Endothelial cell of umbilical vein (primary cell): ENCODE measurements at regions not wholly inside any gene's neighbourhood (a gene's known extent, or its start where the extent isn't known, plus 50 kb on each side); places are given as distances from the start of the nearest gene placed in this dataset.

Source experiments
- BruUV-seq: library from RNA; stranded (reverse); fragments of 400-500 nt; replicated peaks from 2 replicates; lab custom pipeline; 2021; lab: Mats Ljungman, UMichigan
- CTCF ChIA-PET: fragments of 300-600, 350-600 bp; sonication (Branson Sonifier 250); formaldehyde crosslinking; loops from one replicate; lab custom pipeline; 2021; ENCODE audit warnings: antibody characterized with exemption, inconsistent platforms; lab: Charles Lee
- POLR2A ChIA-PET: fragments of 300-600, 350-600 bp; sonication (Branson Sonifier 250); formaldehyde crosslinking; loops from one replicate; lab custom pipeline; 2021; ENCODE audit warnings: antibody characterized with exemption, inconsistent platforms; lab: Charles Lee
- DNase-seq: peaks from one replicate; pipeline ENCODE4 v3.0.0-alpha.2; 2011; ENCODE audit warnings: low read depth, low spot score
- FAIRE-seq: peaks from 2 replicates; lab custom pipeline; 2011; peaks lifted over from hg19 to GRCh38; lab: Jason Lieb, UNC
- H2AFZ ChIP-seq: 2 replicates; pipeline ENCODE4 v1.6.0; 2012; ENCODE audit warnings: low read depth, low read length, control low read depth, inconsistent platforms
- H3K27ac ChIP-seq: 2 replicates; pipeline ENCODE4 v1.5.1; 2011; ENCODE audit warnings: low read depth, mild to moderate bottlenecking, control low read depth, low read length, moderate library complexity; ENCODE audit not compliant: insufficient read depth
- H3K27me3 ChIP-seq, 2 experiments: 2 replicates each; pipeline versions ENCODE4 v1.6.0 to v1.6.1; 2011; ENCODE audit warnings: low read length in 2 of 2, mixed read lengths in 1 of 2; ENCODE audit not compliant: control insufficient read depth in 2 of 2, insufficient read depth in 2 of 2
- H3K36me3 ChIP-seq, 2 experiments: 2 replicates in 1 of 2; 3 replicates in 1 of 2; pipeline ENCODE4 v1.5.1; 2011; ENCODE audit warnings: low read length in 2 of 2, mild to moderate bottlenecking in 1 of 2, moderate library complexity in 1 of 2; ENCODE audit not compliant: control insufficient read depth in 2 of 2, insufficient read depth in 2 of 2; ENCODE audit errors: extremely low read depth in 1 of 2
- H3K4me1 ChIP-seq: 3 replicates; pipeline ENCODE4 v1.5.1; 2011; ENCODE audit warnings: mild to moderate bottlenecking, low read length; ENCODE audit not compliant: control insufficient read depth, insufficient read depth; ENCODE audit errors: extremely low read depth
- H3K4me2 ChIP-seq: 2 replicates; pipeline ENCODE4 v1.6.1; 2011; ENCODE audit warnings: low read length, control low read depth, mixed read lengths; ENCODE audit not compliant: insufficient read depth
- H3K4me3 ChIP-seq, 3 experiments: fragments of 200-600 bp in 1 of 3; sonication (generic), shearing (Covaris generic) in 1 of 3; replicated peaks in 1 of 3; 2 replicates each; pipeline ENCODE4 v1.5.1; 2011 to 2016; ENCODE audit warnings: control low read depth in 3 of 3, low read length in 3 of 3, mild to moderate bottlenecking in 2 of 3, inconsistent platforms in 1 of 3, low read depth in 1 of 3, moderate library complexity in 1 of 3; ENCODE audit not compliant: insufficient read depth in 1 of 3
- H3K79me2 ChIP-seq: 2 replicates; pipeline ENCODE4 v1.6.0; 2012; ENCODE audit warnings: low read length, inconsistent platforms; ENCODE audit not compliant: control insufficient read depth, insufficient read depth
- H3K9ac ChIP-seq: replicated peaks from 2 replicates; pipeline ENCODE3; 2011; ENCODE audit warnings: low read length, control low read depth; ENCODE audit not compliant: insufficient read depth; ENCODE audit errors: extremely low read depth
- H3K9me1 ChIP-seq: replicated peaks from 3 replicates; pipeline ENCODE4 v1.6.0; 2011; ENCODE audit warnings: mild to moderate bottlenecking, low read length; ENCODE audit not compliant: control insufficient read depth, insufficient read depth; ENCODE audit errors: extremely low read depth
- H3K9me3 ChIP-seq: replicated peaks from 2 replicates; pipeline ENCODE4 v1.5.1; 2012; ENCODE audit warnings: low read length, inconsistent platforms; ENCODE audit not compliant: control insufficient read depth, insufficient read depth
- H4K20me1 ChIP-seq: replicated peaks from 2 replicates; pipeline ENCODE3; 2011; ENCODE audit warnings: mild to moderate bottlenecking, low read length; ENCODE audit not compliant: control insufficient read depth, insufficient read depth; ENCODE audit errors: extremely low read depth
- EZH2 ChIP-seq: IDR thresholded peaks from 2 replicates; pipeline ENCODE4 v1.6.1; 2012; ENCODE audit warnings: borderline replicate concordance, low read depth, mild to moderate bottlenecking, moderate library complexity, low read length, inconsistent platforms; ENCODE audit not compliant: severe bottlenecking
- FOS ChIP-seq: IDR thresholded peaks from 2 replicates; pipeline ENCODE4 v1.6.1; 2011; ENCODE audit warnings: mild to moderate bottlenecking, low read length, moderate library complexity, borderline replicate concordance; ENCODE audit not compliant: insufficient read depth
- GATA2 ChIP-seq: IDR thresholded peaks from 2 replicates; pipeline ENCODE4 v1.7.0; 2011; ENCODE audit warnings: low read depth, mild to moderate bottlenecking, moderate library complexity, mixed read lengths, low read length; ENCODE audit not compliant: insufficient read length, insufficient read depth
- JUN ChIP-seq: IDR thresholded peaks from 2 replicates; pipeline ENCODE4 v1.6.1; 2011; ENCODE audit warnings: borderline replicate concordance, low read depth; ENCODE audit not compliant: insufficient read length, insufficient read depth
- MYC ChIP-seq: IDR thresholded peaks from one replicate; pipeline ENCODE4 v1.6.1; 2011; ENCODE audit warnings: mild to moderate bottlenecking, low read depth, low read length
- POLR2A ChIP-seq: IDR thresholded peaks from 2 replicates; pipeline ENCODE4 v1.6.1; 2012; ENCODE audit warnings: low read depth, mild to moderate bottlenecking, control low read depth, low read length
- POLR2AphosphoS5 ChIP-seq: IDR thresholded peaks from 2 replicates; pipeline ENCODE4 v1.6.1; 2012; ENCODE audit warnings: low read depth, mild to moderate bottlenecking, control low read depth, low read length, moderate library complexity; ENCODE audit not compliant: insufficient read depth
- dilution Hi-C: fragments of 300-500 bp; cut with MboI; formaldehyde crosslinking; loops from one replicate; pipeline ENCODE4 v1.15.0; 2019; ENCODE audit warnings: low sequenced_read_pairs; ENCODE audit not compliant: extremely low pct_ligation_motif_present
- intact Hi-C: fragments of 100-400 bp; cut with micrococcal nuclease; formaldehyde crosslinking; loops from one replicate; pipeline ENCODE4 v1.10.0; 2022
- TF ChIP-seq, protein P1 (sequence below): IDR thresholded peaks from 2 replicates; pipeline ENCODE4 v1.6.1; 2011; ENCODE audit not compliant: insufficient read depth, insufficient read length
- TF ChIP-seq, protein P2 (sequence below), 2 donors: IDR thresholded peaks; 1 replicate in 1 of 2; 2 replicates in 1 of 2; pipeline ENCODE4 v1.5.1; 2011; ENCODE audit warnings: low read length in 2 of 2, mild to moderate bottlenecking in 2 of 2, moderate library complexity in 2 of 2, control low read depth in 1 of 2, inconsistent platforms in 1 of 2, low read depth in 1 of 2; ENCODE audit not compliant: insufficient read depth in 1 of 2; ENCODE audit errors: extremely low read depth in 1 of 2

DNA sequence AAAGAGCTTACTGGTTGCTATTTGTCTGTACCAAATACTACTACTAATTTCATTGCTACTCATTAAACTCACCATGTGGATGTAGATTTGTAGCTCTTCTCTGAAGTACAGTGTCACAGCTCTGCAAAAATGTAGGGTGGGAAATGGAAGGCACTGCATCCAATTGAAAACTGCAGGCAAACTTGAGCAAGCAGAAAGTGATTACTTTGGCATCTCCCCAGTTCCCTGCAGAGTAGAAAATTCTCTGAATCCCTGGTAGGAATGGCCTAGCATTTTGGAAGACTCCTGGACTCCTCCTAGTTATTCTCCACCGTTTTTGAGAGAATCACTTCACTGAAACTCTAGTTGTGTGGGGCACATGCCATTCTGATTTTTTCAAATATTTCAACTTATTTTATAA is 239.1 kb downstream of the DIO2 start:
- dilution Hi-C loops (no loop called here), intact Hi-C loops (no loop called here)
- Histone ChIP-seq H3K27ac (no peak overlapping the region), H3K27me3 (no peaks in the 10 kb centered on the region), H4K20me1 (no peaks in the 10 kb centered on the region), H3K9me1 (no peaks in the 10 kb centered on the region), H2AFZ (no peak overlapping the region), H3K4me3 (no peak overlapping the region), H3K9ac (no peak overlapping the region), H3K4me2 (no peak overlapping the region), H3K9me3 (no peaks in the 10 kb centered on the region), H3K79me2 (no peaks in the 10 kb centered on the region), H3K36me3 (no peaks in the 10 kb centered on the region), H3K4me1 (no peaks in the 10 kb centered on the region)
- no peak for TF ChIP-seq GATA2
- no peak for TF ChIP-seq JUN
- no peak for TF ChIP-seq POLR2A
- TF ChIP-seq POLR2AphosphoS5: no peak
- TF ChIP-seq EZH2: no peak
- TF ChIP-seq, protein P1, sequence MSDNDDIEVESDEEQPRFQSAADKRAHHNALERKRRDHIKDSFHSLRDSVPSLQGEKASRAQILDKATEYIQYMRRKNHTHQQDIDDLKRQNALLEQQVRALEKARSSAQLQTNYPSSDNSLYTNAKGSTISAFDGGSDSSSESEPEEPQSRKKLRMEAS: no peak
- TF ChIP-seq MYC: no peak
- TF ChIP-seq, protein P2, sequence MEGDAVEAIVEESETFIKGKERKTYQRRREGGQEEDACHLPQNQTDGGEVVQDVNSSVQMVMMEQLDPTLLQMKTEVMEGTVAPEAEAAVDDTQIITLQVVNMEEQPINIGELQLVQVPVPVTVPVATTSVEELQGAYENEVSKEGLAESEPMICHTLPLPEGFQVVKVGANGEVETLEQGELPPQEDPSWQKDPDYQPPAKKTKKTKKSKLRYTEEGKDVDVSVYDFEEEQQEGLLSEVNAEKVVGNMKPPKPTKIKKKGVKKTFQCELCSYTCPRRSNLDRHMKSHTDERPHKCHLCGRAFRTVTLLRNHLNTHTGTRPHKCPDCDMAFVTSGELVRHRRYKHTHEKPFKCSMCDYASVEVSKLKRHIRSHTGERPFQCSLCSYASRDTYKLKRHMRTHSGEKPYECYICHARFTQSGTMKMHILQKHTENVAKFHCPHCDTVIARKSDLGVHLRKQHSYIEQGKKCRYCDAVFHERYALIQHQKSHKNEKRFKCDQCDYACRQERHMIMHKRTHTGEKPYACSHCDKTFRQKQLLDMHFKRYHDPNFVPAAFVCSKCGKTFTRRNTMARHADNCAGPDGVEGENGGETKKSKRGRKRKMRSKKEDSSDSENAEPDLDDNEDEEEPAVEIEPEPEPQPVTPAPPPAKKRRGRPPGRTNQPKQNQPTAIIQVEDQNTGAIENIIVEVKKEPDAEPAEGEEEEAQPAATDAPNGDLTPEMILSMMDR (IDR thresholded peaks at IDR 0.05; ENCODE audit: extremely low read depth in 1 of 2, insufficient read depth in 1 of 2, low read depth in 1 of 2, low read length in 2 of 2): no peak
- no peak for TF ChIP-seq FOS
- DNase-seq (no peak), FAIRE-seq (no peak)
- ChIA-PET POLR2A (no interaction called here), CTCF (no interaction called here)
- no TSS peak for BruUV-seq
